NCI-H1436 (cell line): ENCODE measurements at regions not wholly inside any gene's neighbourhood (a gene's known extent, or its start where the extent isn't known, plus 50 kb on each side); places are given as distances from the start of the nearest gene placed in this dataset.

Source experiments
- DNase-seq: peaks from one replicate; lab custom pipeline; 2025; lab: John Stamatoyannopoulos, UW

- DNase-seq: no peak
Observed at GRCh38 chr18:11322006-11322405, 172.6 kb upstream of the PIEZO2 start.

DNA sequence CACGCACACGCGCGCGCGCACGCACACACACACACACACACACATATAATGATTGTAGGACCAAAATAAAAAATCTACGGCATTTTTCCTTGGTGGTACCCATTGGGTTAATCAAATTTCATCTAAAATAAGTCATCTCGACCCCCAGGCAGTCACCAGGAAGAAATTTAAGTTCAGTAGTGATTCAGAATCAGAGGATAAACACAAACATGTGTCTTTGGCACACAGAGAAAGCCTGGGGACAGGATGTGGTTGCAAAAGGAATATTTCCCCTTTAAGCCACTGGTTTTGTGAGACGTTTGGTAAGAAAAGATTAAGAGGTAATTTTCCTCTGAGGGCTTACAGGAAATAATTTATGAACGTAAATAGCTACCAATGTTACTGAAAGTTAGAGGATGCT is 171.6 kb upstream of the PIEZO2 start:
- no peak for DNase-seq

DNA sequence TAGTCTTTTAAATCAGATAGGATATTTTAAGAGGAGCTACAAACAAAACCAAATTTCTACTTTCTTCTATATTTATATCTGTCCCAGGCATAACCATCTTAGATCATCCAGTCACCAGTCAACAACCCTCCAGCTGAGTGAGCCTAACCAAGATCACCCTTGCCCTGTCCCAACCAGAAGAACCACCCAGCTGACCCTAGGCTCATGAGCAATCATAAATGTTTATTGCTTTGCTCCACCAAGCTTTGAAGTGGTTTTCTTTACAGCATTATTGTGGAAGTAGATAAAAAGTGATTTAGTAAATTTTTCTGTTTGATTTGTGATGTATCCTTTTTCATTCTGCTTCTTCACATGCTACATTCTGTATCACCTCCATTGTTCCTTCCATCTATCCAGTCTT is 167.2 kb upstream of the PIEZO2 start:
- DNase-seq: no peak

DNA sequence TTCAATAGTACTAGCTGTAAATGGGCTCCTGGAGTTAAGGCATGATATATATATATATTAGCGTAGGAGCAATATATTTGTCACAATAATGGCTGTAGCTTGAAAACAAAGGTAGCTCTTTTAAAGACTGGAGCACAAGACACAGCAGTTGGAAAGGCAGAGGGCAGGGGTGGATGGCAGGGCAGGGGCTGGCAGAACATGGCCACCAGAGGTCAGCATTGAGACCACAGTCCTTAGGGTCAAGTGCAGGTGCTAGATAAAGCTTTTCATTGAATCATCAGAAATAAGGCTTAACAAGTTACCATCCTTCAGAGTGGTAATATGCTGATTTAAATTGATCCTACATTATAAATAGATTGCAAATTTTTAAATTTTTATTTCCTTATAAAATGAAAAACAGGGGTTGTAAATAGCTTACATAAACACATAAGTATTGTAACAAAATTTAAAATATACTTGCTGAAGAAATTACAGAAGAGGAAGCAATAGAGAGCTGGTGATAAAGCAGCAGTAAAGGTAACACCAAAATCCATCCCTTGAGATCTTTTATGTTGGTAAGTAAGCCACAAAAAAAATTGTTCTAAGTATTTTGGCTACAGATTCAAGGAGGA is 161.2 kb upstream of the PIEZO2 start:
- peak; percentile 3 for DNase-seq

GRCh38 chr18:11309172-11309571 is 159.8 kb upstream of the PIEZO2 start:
- no peak for DNase-seq

- no peak for DNase-seq
Observed at GRCh38 chr18:11308499-11308898, 159.1 kb upstream of the PIEZO2 start.

DNA sequence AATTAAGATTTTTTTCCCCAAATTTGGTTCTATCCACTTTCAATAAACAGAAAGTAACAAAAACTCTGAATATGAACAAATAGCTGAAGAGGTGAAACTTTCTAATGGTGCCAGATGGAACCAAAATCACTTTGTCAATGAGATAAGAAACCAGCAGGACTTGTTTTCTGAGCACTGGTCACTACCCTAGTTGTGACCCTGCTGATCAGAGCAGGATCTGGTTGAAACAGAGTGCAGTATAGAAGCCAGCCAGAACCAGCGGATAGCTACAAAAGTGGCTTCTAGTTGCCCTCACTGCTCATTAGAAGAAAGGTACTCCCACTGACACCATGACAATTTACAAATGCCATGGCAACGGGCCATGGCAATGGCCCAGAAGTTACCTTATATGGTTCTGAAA is 158.3 kb upstream of the PIEZO2 start:
- DNase-seq: no peak

- DNase-seq: no peak
Observed at GRCh38 chr18:11305507-11305906, 156.1 kb upstream of the PIEZO2 start.

GRCh38 chr18:11304928-11305327 is 155.6 kb upstream of the PIEZO2 start:
- no peak for DNase-seq

DNA sequence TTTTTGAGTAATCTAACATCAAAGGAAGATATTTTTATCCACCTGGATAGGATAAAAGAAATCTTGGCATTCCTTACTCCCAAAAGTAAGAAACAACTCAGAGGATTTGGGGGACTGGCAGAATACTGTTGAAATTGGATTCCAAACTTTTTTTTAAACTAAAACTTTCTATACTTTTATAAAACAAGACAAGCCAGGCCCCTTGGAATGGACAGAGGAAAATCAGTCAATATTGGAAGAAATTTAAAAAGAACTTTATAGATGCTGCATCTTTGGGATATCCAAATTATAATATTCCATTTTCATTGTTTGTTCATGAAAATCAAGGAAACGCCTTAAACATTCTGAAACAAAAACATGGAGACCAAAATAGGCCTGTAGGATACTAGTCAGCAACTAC is 147.6 kb upstream of the PIEZO2 start:
- DNase-seq: no peak

- DNase-seq: no peak
Observed at GRCh38 chr18:11293794-11294193, 144.4 kb upstream of the PIEZO2 start.

- no peak for DNase-seq
Observed at GRCh38 chr18:11290786-11291185, 141.4 kb upstream of the PIEZO2 start.

DNA sequence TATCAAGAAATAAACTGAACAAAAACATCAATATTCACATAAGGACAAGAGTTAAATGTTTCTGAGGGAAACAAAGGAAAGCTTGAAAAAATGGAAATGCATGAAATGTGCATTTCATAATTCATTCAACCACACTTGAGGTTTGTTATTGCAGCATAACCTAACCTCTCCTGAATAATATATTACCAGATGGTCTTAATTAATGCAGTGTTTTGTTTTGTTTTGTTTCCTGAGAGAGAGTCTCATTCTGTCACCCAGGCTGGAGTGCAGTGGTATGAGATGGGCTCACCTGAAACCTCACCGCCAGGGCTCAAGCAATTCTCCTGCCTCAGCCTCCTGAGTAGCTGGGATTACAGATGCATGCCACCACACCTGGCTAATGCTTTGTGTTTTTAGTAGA is 139.9 kb upstream of the PIEZO2 start:
- no peak for DNase-seq

DNA sequence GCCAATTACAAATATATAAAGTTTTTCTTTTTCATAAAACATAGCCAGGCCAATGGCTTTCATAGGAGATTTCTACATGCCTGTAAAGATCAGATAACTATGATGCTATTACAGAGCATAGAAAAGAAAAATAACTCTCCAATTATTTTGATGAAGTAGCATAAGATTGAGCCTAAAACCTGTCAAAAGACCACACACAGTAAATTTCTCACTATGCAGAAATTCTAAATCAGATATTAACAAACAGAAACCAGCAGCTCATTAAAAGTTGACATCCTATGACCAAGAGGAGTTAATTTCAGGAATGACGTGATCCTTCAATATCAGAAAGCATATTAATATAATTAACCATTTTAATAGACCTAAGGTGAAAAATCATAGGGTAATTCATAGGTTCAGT is 139.0 kb upstream of the PIEZO2 start:
- DNase-seq: no peak

GRCh38 chr18:11286431-11286830 is 137.1 kb upstream of the PIEZO2 start:
- DNase-seq: no peak

GRCh38 chr18:11284811-11285210 is 135.4 kb upstream of the PIEZO2 start:
- no peak for DNase-seq

DNA sequence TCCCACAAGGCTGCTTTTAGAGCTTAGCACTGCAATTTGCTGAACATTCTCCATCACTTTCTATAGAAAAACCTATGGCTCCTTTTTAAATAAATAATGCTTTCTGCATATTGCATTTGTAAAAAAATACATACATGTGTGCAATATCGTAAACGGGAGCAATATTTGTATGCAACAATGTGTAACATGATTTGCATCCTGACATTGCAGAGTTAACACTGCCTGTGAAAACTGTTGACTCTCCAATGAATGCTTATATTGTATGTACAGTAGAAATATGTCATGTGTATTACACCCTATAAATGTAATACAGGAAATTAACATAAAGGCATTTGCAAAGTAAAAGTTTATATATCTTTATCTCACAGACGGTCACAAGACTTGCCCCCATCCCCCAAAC is 135.0 kb upstream of the PIEZO2 start:
- DNase-seq: no peak

DNA sequence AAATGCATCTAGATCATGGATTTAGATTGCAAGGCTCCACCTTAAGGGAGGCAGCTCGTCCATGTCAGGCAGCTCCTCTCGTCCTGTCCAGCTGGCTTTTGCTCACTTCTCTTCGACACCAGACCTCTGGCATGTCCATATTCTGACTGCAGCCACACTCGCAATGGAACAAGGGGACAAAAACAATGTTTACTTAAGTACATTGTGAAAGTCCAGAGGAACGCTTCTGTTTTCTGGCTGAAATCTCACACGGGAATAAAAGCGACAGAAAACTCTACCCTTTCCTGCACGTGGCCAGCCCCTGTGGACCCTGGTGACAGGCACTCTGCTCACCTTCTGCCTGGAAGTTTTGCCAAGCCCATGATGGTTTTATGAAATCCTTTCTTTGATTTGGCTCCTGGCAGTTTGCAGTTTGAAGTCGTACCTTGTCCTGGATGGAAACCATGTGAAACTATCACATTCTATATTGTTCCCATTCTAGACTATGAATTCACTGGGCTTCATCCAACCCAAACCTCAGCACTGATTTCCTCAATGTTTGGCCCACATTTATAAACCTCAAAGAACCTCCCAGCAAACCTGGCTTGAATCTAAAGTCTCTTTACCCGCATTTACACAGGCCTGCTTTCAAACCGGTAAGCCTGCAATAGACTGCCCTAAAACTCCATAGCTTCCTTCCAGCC is 134.3 kb upstream of the PIEZO2 start:
- no peak for DNase-seq

- DNase-seq: no peak
Observed at GRCh38 chr18:11279461-11279860, 130.1 kb upstream of the PIEZO2 start.

DNA sequence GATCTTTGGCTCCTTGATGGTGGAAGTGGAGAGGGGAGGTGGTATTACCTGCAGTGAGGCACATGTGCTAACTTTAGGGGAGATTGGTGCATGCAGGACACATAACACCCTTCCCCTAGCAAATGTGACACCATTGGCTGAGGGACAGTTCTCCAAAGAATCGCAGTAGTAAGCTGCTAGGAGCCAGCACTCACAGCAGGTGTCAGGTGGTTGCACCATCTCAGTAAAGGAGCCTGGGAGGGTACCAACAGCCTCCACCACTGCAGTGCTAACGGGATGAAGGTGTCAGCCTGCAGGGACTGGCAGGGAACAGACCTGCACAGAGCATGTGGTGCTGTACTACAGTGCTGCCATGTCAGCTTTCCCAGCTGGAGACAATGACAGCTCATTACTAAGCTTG is 127.3 kb upstream of the PIEZO2 start:
- no peak for DNase-seq

- DNase-seq: no peak
Observed at GRCh38 chr18:11274144-11274794, 124.9 kb upstream of the PIEZO2 start.

- no peak for DNase-seq
Observed at GRCh38 chr18:11272516-11272915, 123.1 kb upstream of the PIEZO2 start.

DNA sequence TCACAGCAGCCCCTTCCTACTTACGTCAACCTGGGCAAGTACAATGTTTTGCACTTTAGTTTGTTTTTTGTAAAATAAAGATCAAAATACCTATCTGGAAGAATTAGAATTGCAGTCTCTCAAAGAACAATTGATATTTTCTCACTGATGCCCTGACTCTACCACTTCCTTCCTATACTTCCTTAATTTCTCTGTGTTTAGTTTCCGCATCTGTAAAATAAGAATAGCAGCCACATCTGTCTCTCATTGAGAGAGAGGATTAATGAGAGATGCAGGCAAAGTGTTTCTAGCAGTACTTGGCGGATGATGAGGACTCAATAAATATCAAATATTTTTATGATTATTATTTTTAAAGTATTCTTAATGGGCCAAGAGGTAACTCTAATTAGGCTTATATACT is 122.6 kb upstream of the PIEZO2 start:
- no peak for DNase-seq

DNA sequence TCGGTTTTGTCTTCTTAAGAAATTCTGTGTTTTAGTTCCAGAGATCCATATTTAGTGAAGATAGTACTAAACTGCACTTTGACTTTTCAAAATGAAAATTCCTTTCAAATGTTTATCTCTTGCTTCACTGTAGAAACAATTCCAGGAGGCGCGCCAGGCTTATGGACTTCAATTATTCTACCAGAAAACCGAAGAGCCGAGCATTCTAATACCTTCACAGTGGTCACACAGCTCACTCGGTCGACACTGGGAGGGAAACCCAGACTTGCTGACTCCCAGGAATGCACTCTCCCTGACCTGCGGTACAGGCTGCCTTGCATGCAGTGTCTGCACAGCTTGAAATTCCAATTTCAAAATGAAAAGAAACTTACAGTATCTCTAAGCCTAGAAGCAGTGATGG is 119.9 kb upstream of the PIEZO2 start:
- DNase-seq: no peak
